Ovary (tissue), 3 donors: ENCODE measurements at regions not wholly inside any gene's neighbourhood (a gene's known extent, or its start where the extent isn't known, plus 50 kb on each side); places are given as distances from the start of the nearest gene placed in this dataset.

ENCODE experiments used
- EP300 ChIP-seq: sonication (generic); formaldehyde crosslinking; IDR thresholded peaks from one replicate; pipeline ENCODE4 v1.6.1; 2017; ENCODE audit warnings: antibody characterized with exemption
- POLR2A ChIP-seq: fragments of 450-650 bp; IDR thresholded peaks from one replicate; pipeline ENCODE4 v1.6.1; 2017; ENCODE audit warnings: antibody characterized with exemption, mild to moderate bottlenecking, moderate library complexity
- TF ChIP-seq, protein P1 (sequence below), 3 donors: fragments of 450-650 bp in 2 of 3; fragments of 200-600 bp in 1 of 3; IDR thresholded peaks; one replicate each; pipeline versions ENCODE4 v1.5.1 to v1.8.0; 2016 to 2022; ENCODE audit warnings: antibody characterized with exemption in 3 of 3, mild to moderate bottlenecking in 1 of 3
- donor health status: DM: no; HTN: no; CAD: no.

DNA sequence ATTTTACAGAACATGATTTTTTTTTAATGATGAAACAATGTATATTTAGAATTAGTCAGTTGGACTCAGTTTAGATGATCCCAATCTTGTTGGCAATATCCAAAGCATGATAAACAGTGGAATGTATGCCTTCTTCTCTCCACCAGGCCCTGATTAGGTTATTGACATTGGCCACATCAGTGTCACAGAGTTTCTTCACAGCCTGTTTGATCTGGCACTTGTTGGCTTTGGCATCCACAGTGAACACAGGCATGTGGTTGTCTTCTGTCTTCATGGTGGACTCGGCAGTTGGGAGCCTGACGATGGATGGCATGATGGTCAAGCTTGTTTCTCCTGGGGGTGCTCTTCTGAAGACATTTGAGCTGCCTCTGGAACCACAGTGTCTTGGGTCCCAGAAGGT, 317.5 kb downstream of the PMP22 start:
- TF ChIP-seq, protein P1, sequence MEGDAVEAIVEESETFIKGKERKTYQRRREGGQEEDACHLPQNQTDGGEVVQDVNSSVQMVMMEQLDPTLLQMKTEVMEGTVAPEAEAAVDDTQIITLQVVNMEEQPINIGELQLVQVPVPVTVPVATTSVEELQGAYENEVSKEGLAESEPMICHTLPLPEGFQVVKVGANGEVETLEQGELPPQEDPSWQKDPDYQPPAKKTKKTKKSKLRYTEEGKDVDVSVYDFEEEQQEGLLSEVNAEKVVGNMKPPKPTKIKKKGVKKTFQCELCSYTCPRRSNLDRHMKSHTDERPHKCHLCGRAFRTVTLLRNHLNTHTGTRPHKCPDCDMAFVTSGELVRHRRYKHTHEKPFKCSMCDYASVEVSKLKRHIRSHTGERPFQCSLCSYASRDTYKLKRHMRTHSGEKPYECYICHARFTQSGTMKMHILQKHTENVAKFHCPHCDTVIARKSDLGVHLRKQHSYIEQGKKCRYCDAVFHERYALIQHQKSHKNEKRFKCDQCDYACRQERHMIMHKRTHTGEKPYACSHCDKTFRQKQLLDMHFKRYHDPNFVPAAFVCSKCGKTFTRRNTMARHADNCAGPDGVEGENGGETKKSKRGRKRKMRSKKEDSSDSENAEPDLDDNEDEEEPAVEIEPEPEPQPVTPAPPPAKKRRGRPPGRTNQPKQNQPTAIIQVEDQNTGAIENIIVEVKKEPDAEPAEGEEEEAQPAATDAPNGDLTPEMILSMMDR (IDR thresholded peaks at IDR 0.05) = no peak
- TF ChIP-seq POLR2A = no peak
- TF ChIP-seq EP300 = no peak
